Suprapubic skin (tissue), 4 donors: ENCODE measurements at regions not wholly inside any gene's neighbourhood (a gene's known extent, or its start where the extent isn't known, plus 50 kb on each side); places are given as distances from the start of the nearest gene placed in this dataset.

ENCODE experiments used
- EP300 ChIP-seq: sonication (generic); formaldehyde crosslinking; IDR thresholded peaks from one replicate; pipeline ENCODE4 v1.6.1; 2017; ENCODE audit warnings: antibody characterized with exemption
- POLR2AphosphoS5 ChIP-seq, 3 donors: sonication (generic); formaldehyde crosslinking; IDR thresholded peaks; one replicate each; pipeline ENCODE4 v1.6.1; 2017; ENCODE audit warnings: antibody characterized with exemption in 3 of 3
- TF ChIP-seq, protein P1 (sequence below), 2 donors: fragments of 200-600 bp in 1 of 2; fragments of 450-650 bp in 1 of 2; sonication (generic) in 1 of 2; IDR thresholded peaks; one replicate each; pipeline ENCODE4 v1.5.1; 2016 to 2019; ENCODE audit warnings: antibody characterized with exemption in 2 of 2, mild to moderate bottlenecking in 1 of 2, moderate library complexity in 1 of 2

DNA sequence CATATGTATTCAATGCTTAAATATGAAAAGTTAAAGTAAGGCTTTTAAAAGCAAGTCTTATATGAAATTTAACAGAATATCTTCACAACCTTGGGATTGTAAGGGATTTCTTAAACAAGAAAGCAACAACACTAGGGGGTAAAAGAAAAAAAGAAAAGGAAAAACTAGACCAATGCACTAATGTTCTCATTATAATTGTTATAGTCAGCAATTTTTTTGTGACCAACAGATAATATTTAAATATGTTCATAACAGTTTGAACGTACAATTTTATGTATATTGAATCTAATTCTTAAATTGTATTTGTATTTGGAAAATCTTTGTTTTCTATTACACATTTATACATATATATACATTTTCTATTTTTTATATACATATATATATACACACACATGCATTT is 1397.8 kb upstream of the ADGRB3 start:
- TF ChIP-seq, protein P1, sequence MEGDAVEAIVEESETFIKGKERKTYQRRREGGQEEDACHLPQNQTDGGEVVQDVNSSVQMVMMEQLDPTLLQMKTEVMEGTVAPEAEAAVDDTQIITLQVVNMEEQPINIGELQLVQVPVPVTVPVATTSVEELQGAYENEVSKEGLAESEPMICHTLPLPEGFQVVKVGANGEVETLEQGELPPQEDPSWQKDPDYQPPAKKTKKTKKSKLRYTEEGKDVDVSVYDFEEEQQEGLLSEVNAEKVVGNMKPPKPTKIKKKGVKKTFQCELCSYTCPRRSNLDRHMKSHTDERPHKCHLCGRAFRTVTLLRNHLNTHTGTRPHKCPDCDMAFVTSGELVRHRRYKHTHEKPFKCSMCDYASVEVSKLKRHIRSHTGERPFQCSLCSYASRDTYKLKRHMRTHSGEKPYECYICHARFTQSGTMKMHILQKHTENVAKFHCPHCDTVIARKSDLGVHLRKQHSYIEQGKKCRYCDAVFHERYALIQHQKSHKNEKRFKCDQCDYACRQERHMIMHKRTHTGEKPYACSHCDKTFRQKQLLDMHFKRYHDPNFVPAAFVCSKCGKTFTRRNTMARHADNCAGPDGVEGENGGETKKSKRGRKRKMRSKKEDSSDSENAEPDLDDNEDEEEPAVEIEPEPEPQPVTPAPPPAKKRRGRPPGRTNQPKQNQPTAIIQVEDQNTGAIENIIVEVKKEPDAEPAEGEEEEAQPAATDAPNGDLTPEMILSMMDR (IDR thresholded peaks at IDR 0.05): no peak
- TF ChIP-seq EP300 (no peak), POLR2AphosphoS5 (IDR thresholded peaks at IDR 0.05) (no peak)
